Muscle of leg (tissue), 3 donors: ENCODE measurements at regions not wholly inside any gene's neighbourhood (a gene's known extent, or its start where the extent isn't known, plus 50 kb on each side); places are given as distances from the start of the nearest gene placed in this dataset.
A peak's percentile ranks its signal among the peaks of the same experiment; 100 is the strongest.

Experiments used
- DNase-seq: peaks from one replicate; pipeline ENCODE4 v3.0.0; 2013
- H3K27ac ChIP-seq: one replicate; pipeline ENCODE4 v1.5.1; 2013; ENCODE audit warnings: mild to moderate bottlenecking, low read length, control low read depth
- H3K27me3 ChIP-seq: one replicate; pipeline ENCODE4 v1.6.1; 2013; ENCODE audit warnings: low read length; ENCODE audit not compliant: control insufficient read depth, insufficient read depth
- H3K36me3 ChIP-seq: one replicate; pipeline ENCODE4 v1.6.1; 2013; ENCODE audit warnings: low read length; ENCODE audit not compliant: control insufficient read depth, insufficient read depth
- H3K4me1 ChIP-seq: one replicate; pipeline ENCODE4 v1.6.1; 2013; ENCODE audit warnings: low read length; ENCODE audit not compliant: control insufficient read depth, insufficient read depth
- H3K4me3 ChIP-seq: one replicate; pipeline ENCODE4 v1.5.1; 2013; ENCODE audit warnings: low read length, control low read depth
- H3K9me3 ChIP-seq: replicated peaks from 2 replicates; pipeline ENCODE4 v1.6.1; 2013; ENCODE audit warnings: low read depth, low read length; ENCODE audit not compliant: control insufficient read depth
- WGBS: methylation state at CpG from one replicate; pipeline ENCODE4 v1.1.5; 2013; ENCODE audit warnings: missing lambda C conversion rate; ENCODE audit not compliant: insufficient coverage; 5-methylcytosine and 5-hydroxymethylcytosine counted together

DNA sequence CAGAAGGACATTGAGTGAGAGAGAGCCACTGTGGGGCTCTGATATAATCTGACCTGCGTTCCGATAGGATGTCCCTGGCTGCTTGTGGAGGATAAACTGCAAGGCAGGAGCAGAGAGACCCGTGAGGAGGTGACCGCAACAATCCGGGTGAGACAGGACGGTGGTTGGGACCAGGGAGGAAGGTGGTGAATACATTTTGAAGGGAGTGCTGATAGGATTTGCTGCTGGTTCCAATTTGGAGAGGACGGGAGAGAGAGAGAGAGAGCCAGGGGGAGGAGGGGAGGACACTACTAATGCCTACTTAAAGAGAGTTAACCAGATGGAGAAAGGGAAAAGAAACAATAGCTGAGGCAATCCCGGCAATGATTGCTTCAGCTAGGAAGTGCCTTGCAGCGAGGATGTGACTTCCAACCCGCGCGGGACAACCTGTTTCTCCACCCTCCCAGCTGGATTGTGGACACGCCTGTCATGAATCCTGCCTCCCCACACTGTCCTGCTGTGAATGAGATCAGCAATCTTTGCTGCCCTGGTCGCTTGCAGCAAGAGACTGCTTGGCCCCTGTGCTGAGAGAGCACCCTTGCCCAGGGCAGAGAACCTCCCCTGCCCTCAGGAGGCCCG lies 199.0 kb upstream of the KCNG1 start:
- Histone ChIP-seq H3K27me3 (peaks cover 33% of the 10 kb centered on the region), H3K27ac (no peak overlapping the region), H3K4me1 (no peaks in the 10 kb centered on the region), H3K36me3 (no peaks in the 10 kb centered on the region), H3K9me3 (peaks cover 6% of the 10 kb centered on the region), H3K4me3 (no peak overlapping the region)
- 15% methylated on average over 14 of the region's 15 CpGs for WGBS
- DNase-seq = peak; percentile 25

GRCh38 chr20:51221103-51221502 lies 198.2 kb upstream of the KCNG1 start:
- 92% methylated on average over 2 of the region's 4 CpGs for WGBS
- H3K27ac ChIP-seq = no peak overlapping the region
- H3K9me3 ChIP-seq = peaks cover 6% of the 10 kb centered on the region
- peaks cover 33% of the 10 kb centered on the region for H3K27me3 ChIP-seq
- DNase-seq = no peak
- no peaks in the 10 kb centered on the region for H3K4me1 ChIP-seq
- no peak overlapping the region for H3K4me3 ChIP-seq
- H3K36me3 ChIP-seq = no peaks in the 10 kb centered on the region

- Histone ChIP-seq H3K27me3 (peaks cover 33% of the 10 kb centered on the region), H3K36me3 (no peaks in the 10 kb centered on the region), H3K4me1 (no peaks in the 10 kb centered on the region), H3K9me3 (peaks cover 6% of the 10 kb centered on the region), H3K27ac (no peak overlapping the region), H3K4me3 (no peak overlapping the region)
- WGBS = 48% methylated on average over 5 of the region's 15 CpGs
- peak; percentile 11 for DNase-seq
Observed at GRCh38 chr20:51220293-51220706, 197.4 kb upstream of the KCNG1 start.

GRCh38 chr20:51219544-51219943 lies 196.6 kb upstream of the KCNG1 start:
- WGBS = no CpG with 5 or more reads among the region's 1 CpG
- no peak overlapping the region for H3K4me3 ChIP-seq
- peaks cover 6% of the 10 kb centered on the region for H3K9me3 ChIP-seq
- no peaks in the 10 kb centered on the region for H3K4me1 ChIP-seq
- no peak for DNase-seq
- H3K36me3 ChIP-seq = no peaks in the 10 kb centered on the region
- H3K27ac ChIP-seq = no peak overlapping the region
- H3K27me3 ChIP-seq = peaks cover 31% of the 10 kb centered on the region

- no peaks in the 10 kb centered on the region for H3K4me1 ChIP-seq
- H3K9me3 ChIP-seq = peaks cover 6% of the 10 kb centered on the region
- H3K27me3 ChIP-seq = peaks cover 30% of the 10 kb centered on the region
- no peak overlapping the region for H3K27ac ChIP-seq
- no peak for DNase-seq
- H3K36me3 ChIP-seq = no peaks in the 10 kb centered on the region
- no CpG with 5 or more reads among the region's 1 CpG for WGBS
- no peak overlapping the region for H3K4me3 ChIP-seq
Observed at GRCh38 chr20:51218603-51219002, 195.7 kb upstream of the KCNG1 start.

DNA sequence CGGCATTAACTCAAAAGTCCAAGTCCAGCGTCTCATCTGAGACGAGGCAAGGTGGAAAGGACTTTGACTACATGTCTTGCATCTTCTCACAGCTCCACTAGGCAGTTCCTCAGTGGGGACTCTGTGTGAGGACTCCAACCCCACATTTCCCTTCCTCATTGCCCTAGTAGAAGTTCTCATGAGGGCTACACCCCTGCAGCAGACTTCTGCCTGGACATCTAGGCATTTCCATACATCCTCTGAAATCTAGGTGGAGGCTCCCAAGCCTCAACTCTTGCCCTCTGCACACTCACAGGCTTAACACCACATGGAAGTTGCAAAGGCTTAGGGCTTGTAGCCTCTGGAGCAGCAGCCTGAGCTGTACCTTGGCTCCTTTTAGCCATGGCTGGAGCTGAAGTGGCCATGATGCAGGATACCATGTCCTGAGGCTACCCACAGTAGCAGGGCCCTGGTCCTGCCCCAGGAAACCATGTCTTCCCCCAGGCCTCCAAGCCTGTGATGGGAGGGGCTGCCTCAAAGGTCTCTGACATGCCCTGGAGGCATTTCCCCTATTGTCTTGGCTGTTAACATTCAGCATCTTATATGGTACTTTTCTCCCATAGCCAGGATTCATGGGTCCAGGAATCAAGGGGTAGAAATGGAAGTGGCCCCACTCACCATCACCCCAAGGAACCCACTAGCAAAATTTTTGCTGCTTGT lies 194.6 kb upstream of the KCNG1 start:
- no peaks in the 10 kb centered on the region for H3K4me1 ChIP-seq
- WGBS = 92% methylated on average over 3 of the region's 3 CpGs
- DNase-seq = no peak
- peaks cover 29% of the 10 kb centered on the region for H3K27me3 ChIP-seq
- no peak overlapping the region for H3K27ac ChIP-seq
- no peak overlapping the region for H3K4me3 ChIP-seq
- H3K9me3 ChIP-seq = peaks cover 6% of the 10 kb centered on the region
- H3K36me3 ChIP-seq = no peaks in the 10 kb centered on the region

GRCh38 chr20:51216850-51217249 lies 193.9 kb upstream of the KCNG1 start:
- no peak for DNase-seq
- no peaks in the 10 kb centered on the region for H3K4me1 ChIP-seq
- peaks cover 22% of the 10 kb centered on the region for H3K27me3 ChIP-seq
- WGBS = no CpG with 5 or more reads among the region's 3 CpGs
- H3K27ac ChIP-seq = no peak overlapping the region
- H3K36me3 ChIP-seq = no peaks in the 10 kb centered on the region
- H3K4me3 ChIP-seq = no peak overlapping the region
- peaks cover 6% of the 10 kb centered on the region for H3K9me3 ChIP-seq

DNA sequence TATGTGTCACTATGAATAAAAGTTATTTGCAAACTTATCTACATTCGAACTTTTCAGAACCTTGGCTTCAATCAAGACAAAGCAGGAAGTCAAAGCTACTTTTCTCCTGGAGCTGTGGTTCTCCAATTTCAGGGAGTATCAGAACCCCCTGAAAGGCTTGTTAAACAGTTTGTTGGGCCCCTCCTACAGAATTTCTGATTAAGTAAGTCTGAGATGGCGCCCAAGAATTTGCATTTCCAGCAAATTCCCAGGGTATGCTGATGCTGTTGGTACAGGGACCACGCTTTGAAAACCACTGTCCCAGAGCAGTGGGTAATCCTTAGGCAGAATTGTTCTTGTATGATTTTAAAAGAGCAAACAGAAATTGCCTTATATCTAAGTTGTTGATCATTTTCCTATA lies 189.9 kb upstream of the KCNG1 start:
- H3K27me3 ChIP-seq = peaks cover 4% of the 10 kb centered on the region
- 83% methylated on average over 1 of the region's 3 CpGs for WGBS

GRCh38 chr20:51211191-51211590 lies 188.3 kb upstream of the KCNG1 start:
- Histone ChIP-seq H3K27ac (no peak overlapping the region), H3K27me3 (peaks cover 4% of the 10 kb centered on the region), H3K36me3 (no peaks in the 10 kb centered on the region), H3K9me3 (no peaks in the 10 kb centered on the region), H3K4me3 (no peak overlapping the region), H3K4me1 (no peaks in the 10 kb centered on the region)
- DNase-seq = no peak
- 53% methylated on average over 2 of the region's 2 CpGs for WGBS

More for the DNA sequence above, 189.9 kb upstream of the KCNG1 start:
- Histone ChIP-seq H3K9me3 (peaks cover 6% of the 10 kb centered on the region), H3K36me3 (no peaks in the 10 kb centered on the region), H3K4me1 (no peaks in the 10 kb centered on the region), H3K4me3 (no peak overlapping the region), H3K27ac (no peak overlapping the region)
- DNase-seq = no peak

DNA sequence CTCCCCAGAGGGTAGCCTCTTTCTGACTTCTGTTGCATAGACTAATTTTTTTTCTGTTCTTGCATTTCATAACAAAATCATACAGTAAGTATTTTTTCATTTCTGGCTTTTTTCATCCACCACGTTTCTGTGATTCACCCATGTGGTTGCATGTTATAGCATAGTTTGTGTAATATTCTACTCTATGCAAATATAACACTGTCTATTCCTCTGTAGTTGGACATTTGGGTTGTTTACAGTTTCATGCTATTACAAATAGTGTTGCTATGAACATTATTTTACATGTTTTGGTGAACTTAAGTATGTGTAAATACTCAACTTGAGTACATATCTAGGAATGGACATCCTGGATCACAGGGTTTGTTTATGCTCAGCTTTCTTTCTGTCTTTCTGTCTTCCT lies 187.2 kb upstream of the KCNG1 start:
- Histone ChIP-seq H3K27ac (no peak overlapping the region), H3K9me3 (no peaks in the 10 kb centered on the region), H3K4me3 (no peak overlapping the region), H3K36me3 (no peaks in the 10 kb centered on the region), H3K4me1 (no peaks in the 10 kb centered on the region), H3K27me3 (peaks cover 7% of the 10 kb centered on the region)
- no CpG with 5 or more reads among the region's 1 CpG for WGBS
- DNase-seq = no peak
